Fibroblast of lung (primary cell): ENCODE measurements at regions not wholly inside any gene's neighbourhood (a gene's known extent, or its start where the extent isn't known, plus 50 kb on each side); places are given as distances from the start of the nearest gene placed in this dataset.

Source experiments
- EZH2 ChIP-seq: IDR thresholded peaks from 2 replicates; pipeline ENCODE4 v1.5.1; 2012; ENCODE audit warnings: low read length, control low read depth, mild to moderate bottlenecking; ENCODE audit errors: missing control alignments
- TF ChIP-seq, protein P1 (sequence below), 2 donors: IDR thresholded peaks in 1 of 2; conservative IDR thresholded peaks in 1 of 2; 1 replicate in 1 of 2; 2 replicates in 1 of 2; pipeline ENCODE4 v1.5.1; 2011 to 2012; ENCODE audit warnings: low read length in 2 of 2, control low read depth in 1 of 2, inconsistent platforms in 1 of 2, low read depth in 1 of 2, mild to moderate bottlenecking in 1 of 2

- TF ChIP-seq, protein P1, sequence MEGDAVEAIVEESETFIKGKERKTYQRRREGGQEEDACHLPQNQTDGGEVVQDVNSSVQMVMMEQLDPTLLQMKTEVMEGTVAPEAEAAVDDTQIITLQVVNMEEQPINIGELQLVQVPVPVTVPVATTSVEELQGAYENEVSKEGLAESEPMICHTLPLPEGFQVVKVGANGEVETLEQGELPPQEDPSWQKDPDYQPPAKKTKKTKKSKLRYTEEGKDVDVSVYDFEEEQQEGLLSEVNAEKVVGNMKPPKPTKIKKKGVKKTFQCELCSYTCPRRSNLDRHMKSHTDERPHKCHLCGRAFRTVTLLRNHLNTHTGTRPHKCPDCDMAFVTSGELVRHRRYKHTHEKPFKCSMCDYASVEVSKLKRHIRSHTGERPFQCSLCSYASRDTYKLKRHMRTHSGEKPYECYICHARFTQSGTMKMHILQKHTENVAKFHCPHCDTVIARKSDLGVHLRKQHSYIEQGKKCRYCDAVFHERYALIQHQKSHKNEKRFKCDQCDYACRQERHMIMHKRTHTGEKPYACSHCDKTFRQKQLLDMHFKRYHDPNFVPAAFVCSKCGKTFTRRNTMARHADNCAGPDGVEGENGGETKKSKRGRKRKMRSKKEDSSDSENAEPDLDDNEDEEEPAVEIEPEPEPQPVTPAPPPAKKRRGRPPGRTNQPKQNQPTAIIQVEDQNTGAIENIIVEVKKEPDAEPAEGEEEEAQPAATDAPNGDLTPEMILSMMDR (conservative IDR thresholded peaks at IDR 0.05 in 1 of 2, IDR thresholded peaks at IDR 0.05 in 1 of 2; ENCODE audit: low read depth in 1 of 2, low read length in 2 of 2), result no peak
- no peak for TF ChIP-seq EZH2
Measured at GRCh38 chr12:125458552-125459268, 393.5 kb downstream of the AACS start.
